ENCODE measurements at regions not wholly inside any gene's neighbourhood (a gene's known extent, or its start where the extent isn't known, plus 50 kb on each side); places are given as distances from the start of the nearest gene placed in this dataset.

GRCh38 chr9:96135753-96136290 lies 166.2 kb downstream of the HSD17B3 start:
- no peaks in the 10 kb centered on the region for H3K9me3 ChIP-seq (ENCODE audit: control insufficient read depth, insufficient read depth, low read depth, low read length)
- no peak overlapping the region for H3K4me3 ChIP-seq (replicated peaks in 1 of 4; ENCODE audit: control extremely low read depth in 1 of 4, insufficient read depth in 1 of 4, low read depth in 3 of 4, low read length in 4 of 4)
- H3K79me2 ChIP-seq (ENCODE audit: control insufficient read depth, insufficient read depth, low read length): no peaks in the 10 kb centered on the region
- TF ChIP-seq CTCF (conservative IDR thresholded peaks at IDR 0.05 in 1 of 2, IDR thresholded peaks at IDR 0.05 in 1 of 2; ENCODE audit: low read depth in 1 of 2, low read length in 2 of 2) (no peak), EZH2 (IDR thresholded peaks at IDR 0.05; ENCODE audit: low read length, missing control alignments) (no peak)
- H3K27ac ChIP-seq (ENCODE audit: insufficient read depth, low read length): no peak overlapping the region
- no peaks in the 10 kb centered on the region for H3K36me3 ChIP-seq (ENCODE audit: control insufficient read depth, insufficient read depth, low read length)
- no peak overlapping the region for H2AFZ ChIP-seq (ENCODE audit: low read length)
- no peak overlapping the region for H3K9ac ChIP-seq (ENCODE audit: insufficient read depth, low read length)
- no peaks in the 10 kb centered on the region for H4K20me1 ChIP-seq (ENCODE audit: control insufficient read depth, extremely low read depth, insufficient read depth, low read length)
- H3K27me3 ChIP-seq (ENCODE audit: control insufficient read depth, insufficient read depth, low read length): peaks cover 2% of the 10 kb centered on the region
- DNase-seq (ENCODE audit: low read depth in 2 of 2): peak in 1 of 2 donors; percentile 12
- no peak overlapping the region for H3K4me2 ChIP-seq (ENCODE audit: extremely low read depth, insufficient read depth, low read length)
- H3K4me1 ChIP-seq (ENCODE audit: control insufficient read depth, extremely low read depth, insufficient read depth, low read length): peaks cover 33% of the 10 kb centered on the region

- no peak overlapping the region for H3K4me2 ChIP-seq (ENCODE audit: extremely low read depth, insufficient read depth, low read length)
- H3K27me3 ChIP-seq (ENCODE audit: control insufficient read depth, insufficient read depth, low read length): peaks cover 2% of the 10 kb centered on the region
- peaks cover 28% of the 10 kb centered on the region for H3K4me1 ChIP-seq (ENCODE audit: control insufficient read depth, extremely low read depth, insufficient read depth, low read length)
- no peaks in the 10 kb centered on the region for H3K79me2 ChIP-seq (ENCODE audit: control insufficient read depth, insufficient read depth, low read length)
- peak; percentile 50 to 79 for DNase-seq (ENCODE audit: low read depth in 2 of 2)
- H3K9ac ChIP-seq (ENCODE audit: insufficient read depth, low read length): no peak overlapping the region
- no peak overlapping the region for H3K27ac ChIP-seq (ENCODE audit: insufficient read depth, low read length)
- H3K36me3 ChIP-seq (ENCODE audit: control insufficient read depth, insufficient read depth, low read length): no peaks in the 10 kb centered on the region
- H2AFZ ChIP-seq (ENCODE audit: low read length): no peak overlapping the region
- no peak for TF ChIP-seq CTCF (conservative IDR thresholded peaks at IDR 0.05 in 1 of 2, IDR thresholded peaks at IDR 0.05 in 1 of 2; ENCODE audit: low read depth in 1 of 2, low read length in 2 of 2)
- TF ChIP-seq EZH2 (IDR thresholded peaks at IDR 0.05; ENCODE audit: low read length, missing control alignments): no peak
- H4K20me1 ChIP-seq (ENCODE audit: control insufficient read depth, extremely low read depth, insufficient read depth, low read length): no peaks in the 10 kb centered on the region
- H3K9me3 ChIP-seq (ENCODE audit: control insufficient read depth, insufficient read depth, low read depth, low read length): no peaks in the 10 kb centered on the region
- H3K4me3 ChIP-seq (replicated peaks in 1 of 4; ENCODE audit: control extremely low read depth in 1 of 4, insufficient read depth in 1 of 4, low read depth in 3 of 4, low read length in 4 of 4): no peak overlapping the region
Observed at GRCh38 chr9:96135076-96135752, 166.8 kb downstream of the HSD17B3 start.

- H4K20me1 ChIP-seq (ENCODE audit: control insufficient read depth, extremely low read depth, insufficient read depth, low read length): no peaks in the 10 kb centered on the region
- H2AFZ ChIP-seq (ENCODE audit: low read length): no peak overlapping the region
- no peaks in the 10 kb centered on the region for H3K9me3 ChIP-seq (ENCODE audit: control insufficient read depth, insufficient read depth, low read depth, low read length)
Observed at GRCh38 chr9:96133321-96134021, 168.5 kb downstream of the HSD17B3 start.

More at GRCh38 chr9:96133321-96134021, 168.5 kb downstream of the HSD17B3 start:
- TF ChIP-seq CTCF (conservative IDR thresholded peaks at IDR 0.05 in 1 of 2, IDR thresholded peaks at IDR 0.05 in 1 of 2; ENCODE audit: low read depth in 1 of 2, low read length in 2 of 2) (no peak), EZH2 (IDR thresholded peaks at IDR 0.05; ENCODE audit: low read length, missing control alignments) (no peak)
- Histone ChIP-seq H3K79me2 (ENCODE audit: control insufficient read depth, insufficient read depth, low read length) (no peaks in the 10 kb centered on the region), H3K4me1 (ENCODE audit: control insufficient read depth, extremely low read depth, insufficient read depth, low read length) (peaks cover 14% of the 10 kb centered on the region), H3K36me3 (ENCODE audit: control insufficient read depth, insufficient read depth, low read length) (no peaks in the 10 kb centered on the region), H3K27ac (ENCODE audit: insufficient read depth, low read length) (no peak overlapping the region), H3K4me3 (replicated peaks in 1 of 4; ENCODE audit: control extremely low read depth in 1 of 4, insufficient read depth in 1 of 4, low read depth in 3 of 4, low read length in 4 of 4) (no peak overlapping the region), H3K27me3 (ENCODE audit: control insufficient read depth, insufficient read depth, low read length) (peaks cover 2% of the 10 kb centered on the region), H3K9ac (ENCODE audit: insufficient read depth, low read length) (no peak overlapping the region), H3K4me2 (ENCODE audit: extremely low read depth, insufficient read depth, low read length) (no peak overlapping the region)
- DNase-seq (ENCODE audit: low read depth in 2 of 2): peak in 1 of 2 donors; percentile 56
